Kidney (tissue), 13 donors: ENCODE measurements at regions not wholly inside any gene's neighbourhood (a gene's known extent, or its start where the extent isn't known, plus 50 kb on each side); places are given as distances from the start of the nearest gene placed in this dataset.

Experiments
- DNase-seq, 5 donors: peaks; one replicate each; pipeline ENCODE4 v3.0.0-alpha.2; 2013 to 2020
- FAIRE-seq: peaks from 2 replicates; lab custom pipeline; 2012; peaks lifted over from hg19 to GRCh38; lab: Jason Lieb, UNC
- H3K27ac ChIP-seq, 2 donors: one replicate each; pipeline ENCODE4 v1.7.0; 2013; ENCODE audit warnings: low read depth in 2 of 2, low read length in 2 of 2, inconsistent platforms in 1 of 2
- H3K27me3 ChIP-seq: one replicate; pipeline ENCODE4 v1.7.1; 2013; ENCODE audit warnings: low read length, inconsistent platforms; ENCODE audit not compliant: control insufficient read depth, insufficient read depth
- H3K36me3 ChIP-seq, 3 donors: one replicate each; pipeline versions ENCODE4 v1.7.0 to v1.7.1; 2013; ENCODE audit warnings: low read length in 3 of 3, control low read depth in 1 of 3, inconsistent platforms in 1 of 3; ENCODE audit not compliant: insufficient read depth in 3 of 3, control insufficient read depth in 2 of 3
- H3K4me1 ChIP-seq, 3 donors: one replicate each; pipeline versions ENCODE4 v1.7.0 to v1.7.1; 2013; ENCODE audit warnings: low read length in 3 of 3, inconsistent platforms in 1 of 3, low read depth in 1 of 3; ENCODE audit not compliant: control insufficient read depth in 2 of 3, insufficient read depth in 2 of 3
- H3K4me3 ChIP-seq, 3 donors: one replicate each; pipeline versions ENCODE4 v1.7.0 to v1.8.1; 2013; ENCODE audit warnings: low read length in 3 of 3, control low read depth in 1 of 3, inconsistent platforms in 1 of 3
- H3K9ac ChIP-seq, 3 donors: one replicate each; pipeline versions ENCODE4 v1.7.0 to v1.7.1; 2013; ENCODE audit warnings: low read length in 3 of 3, control low read depth in 1 of 3, inconsistent platforms in 1 of 3
- H3K9me3 ChIP-seq, 3 donors: one replicate each; pipeline versions ENCODE4 v1.7.0 to v1.7.1; 2013; ENCODE audit warnings: low read length in 3 of 3, control low read depth in 1 of 3, inconsistent platforms in 1 of 3; ENCODE audit not compliant: control insufficient read depth in 2 of 3, insufficient read depth in 1 of 3
- CTCF ChIP-seq: IDR thresholded peaks from 3 replicates; pipeline ENCODE4 v1.5.1; 2012; ENCODE audit warnings: mild to moderate bottlenecking, moderate library complexity, borderline replicate concordance; ENCODE audit not compliant: insufficient read depth; ENCODE audit errors: extremely low read depth
- intact Hi-C: fragments of 100-400 bp; cut with DNase I; formaldehyde crosslinking; loops from one replicate; pipeline ENCODE4 v1.11.1; 2022
- donor health status: control.
- donor health status: control.
- donor health status: control.
- donor health status: control.
- donor health status: control.
- donor health status: DM: yes; HTN: yes; CAD: no.
- donor health status: Normal renal cell carcinoma (clear cell type).

- Histone ChIP-seq H3K9ac (no peak overlapping the region), H3K4me1 (no peaks in the 10 kb centered on the region), H3K27me3 (no peaks in the 10 kb centered on the region), H3K9me3 (peaks cover 0 to 2% (median 0%) of the 10 kb centered on the region in 3 donors), H3K27ac (no peak overlapping the region), H3K4me3 (no peak overlapping the region), H3K36me3 (no peaks in the 10 kb centered on the region)
- DNase-seq (peak in 2 of 5 donors; percentile 4 to 24), FAIRE-seq (no peak)
- intact Hi-C loops = no loop called here
- TF ChIP-seq CTCF = no peak
Observed at GRCh38 chr10:131692176-131692575, 208.6 kb upstream of the PPP2R2D start.

- no peak overlapping the region for H3K4me3 ChIP-seq
- no peak for TF ChIP-seq CTCF
- peaks cover 0 to 2% (median 0%) of the 10 kb centered on the region in 3 donors for H3K9me3 ChIP-seq
- no peaks in the 10 kb centered on the region for H3K4me1 ChIP-seq
- no peaks in the 10 kb centered on the region for H3K27me3 ChIP-seq
- intact Hi-C loops = no loop called here
- DNase-seq = peak in 1 of 5 donors; percentile 15
- no peak overlapping the region for H3K9ac ChIP-seq
- no peak overlapping the region for H3K27ac ChIP-seq
- H3K36me3 ChIP-seq = no peaks in the 10 kb centered on the region
- FAIRE-seq = no peak
Observed at GRCh38 chr10:131692686-131693334, 208.0 kb upstream of the PPP2R2D start.

GRCh38 chr10:131693766-131694165 is 207.0 kb upstream of the PPP2R2D start:
- Histone ChIP-seq H3K4me1 (no peaks in the 10 kb centered on the region), H3K27ac (no peak overlapping the region), H3K27me3 (no peaks in the 10 kb centered on the region), H3K4me3 (no peak overlapping the region), H3K9me3 (no peaks in the 10 kb centered on the region), H3K9ac (no peak overlapping the region), H3K36me3 (no peaks in the 10 kb centered on the region)
- no peak for FAIRE-seq
- peak in 1 of 5 donors; percentile 13 for DNase-seq
- intact Hi-C loops = no loop called here
- TF ChIP-seq CTCF = no peak
